WTC11 (cell line): ENCODE measurements at regions not wholly inside any gene's neighbourhood (a gene's known extent, or its start where the extent isn't known, plus 50 kb on each side); places are given as distances from the start of the nearest gene placed in this dataset.

Experiments used
- ATAC-seq: fragments of 200-7000 bp; cut with Tn5 transposase; 2 replicates; pipeline ENCODE4 v1.10.0; 2021; ENCODE audit warnings: mild to moderate bottlenecking, moderate library complexity
- CTCF ChIA-PET: fragments of 300-600 bp; sonication (Branson Sonifier 250); formaldehyde crosslinking; loops from one replicate; lab custom pipeline; 2021; ENCODE audit warnings: antibody characterized with exemption; lab: Charles Lee
- POLR2A ChIA-PET: fragments of 350-600 bp; sonication (Branson Sonifier 250); formaldehyde crosslinking; loops from one replicate; lab custom pipeline; 2021; ENCODE audit warnings: antibody characterized with exemption; lab: Charles Lee
- DNase-seq: peaks from one replicate; pipeline ENCODE4 v3.0.0; 2021; ENCODE audit warnings: low spot score
- H3K27ac Mint-ChIP-seq: 2 replicates; pipeline ENCODE4 v1.8.0; 2021; ENCODE audit warnings: mixed read lengths
- H3K27me3 Mint-ChIP-seq: 2 replicates; pipeline ENCODE4 v1.8.0; 2021; ENCODE audit warnings: low read depth, mild to moderate bottlenecking, moderate library complexity, mixed read lengths
- H3K36me3 Mint-ChIP-seq: 2 replicates; pipeline ENCODE4 v1.8.0; 2021; ENCODE audit warnings: mixed read lengths
- H3K4me1 Mint-ChIP-seq: 2 replicates; pipeline ENCODE4 v1.8.0; 2022; ENCODE audit warnings: mixed read lengths
- H3K4me3 Mint-ChIP-seq: 2 replicates; pipeline ENCODE4 v1.8.0; 2021; ENCODE audit warnings: mild to moderate bottlenecking, moderate library complexity, mixed read lengths
- H3K9me3 Mint-ChIP-seq: 2 replicates; pipeline ENCODE4 v1.8.0; 2021; ENCODE audit warnings: mixed read lengths
- ATF1 ChIP-seq: sonication (generic); formaldehyde crosslinking; IDR thresholded peaks from 2 replicates; pipeline ENCODE4 v1.8.1; 2023; ENCODE audit warnings: mild to moderate bottlenecking, moderate library complexity, missing genetic modification reagents
- CBFB ChIP-seq: sonication (generic); formaldehyde crosslinking; IDR thresholded peaks from 2 replicates; pipeline ENCODE4 v1.8.1; 2022; ENCODE audit warnings: mild to moderate bottlenecking, low read depth, missing genetic modification reagents
- EMX1 ChIP-seq: fragments of 250-450 bp; sonication (Bioruptor Pico); IDR thresholded peaks from 2 replicates; pipeline ENCODE4 v1.8.0; 2021; ENCODE audit warnings: mild to moderate bottlenecking
- ESRRA ChIP-seq: sonication (generic); formaldehyde crosslinking; IDR thresholded peaks from 2 replicates; pipeline ENCODE4 v1.8.1; 2022; ENCODE audit warnings: mild to moderate bottlenecking, missing genetic modification reagents, borderline replicate concordance
- FOXJ3 ChIP-seq: sonication (generic); formaldehyde crosslinking; IDR thresholded peaks from 2 replicates; pipeline ENCODE4 v1.9.0; 2021; ENCODE audit warnings: missing genetic modification reagents, mild to moderate bottlenecking, borderline replicate concordance
- JUN ChIP-seq: sonication (generic); formaldehyde crosslinking; IDR thresholded peaks from 2 replicates; pipeline ENCODE4 v1.8.0; 2023; ENCODE audit warnings: mild to moderate bottlenecking, missing genetic modification reagents
- KAT7 ChIP-seq: sonication (generic); formaldehyde crosslinking; IDR thresholded peaks from 2 replicates; pipeline ENCODE4 v1.8.1; 2023; ENCODE audit warnings: missing genetic modification reagents, mild to moderate bottlenecking, borderline replicate concordance
- MXD4 ChIP-seq: fragments of 250-450 bp; sonication (Bioruptor Pico); IDR thresholded peaks from 2 replicates; pipeline ENCODE4 v1.8.0; 2021; ENCODE audit warnings: mild to moderate bottlenecking, moderate library complexity, borderline replicate concordance
- NFYB ChIP-seq: sonication (generic); formaldehyde crosslinking; conservative IDR thresholded peaks from 2 replicates; pipeline ENCODE4 v1.8.0; 2022; ENCODE audit warnings: low read depth, missing genetic modification reagents
- NR1H2 ChIP-seq: sonication (generic); formaldehyde crosslinking; IDR thresholded peaks from 2 replicates; pipeline ENCODE4 v1.9.0; 2021; ENCODE audit warnings: mild to moderate bottlenecking, moderate library complexity, missing genetic modification reagents
- NR2C2 ChIP-seq: sonication (generic); formaldehyde crosslinking; IDR thresholded peaks from 2 replicates; pipeline ENCODE4 v1.8.0; 2022; ENCODE audit warnings: mild to moderate bottlenecking, missing genetic modification reagents
- PRRX2 ChIP-seq: fragments of 250-450 bp; sonication (Bioruptor Pico); IDR thresholded peaks from 2 replicates; pipeline ENCODE4 v1.8.0; 2021; ENCODE audit warnings: mild to moderate bottlenecking
- TEAD1 ChIP-seq: sonication (generic); formaldehyde crosslinking; IDR thresholded peaks from 2 replicates; pipeline ENCODE4 v1.8.0; 2022; ENCODE audit warnings: mild to moderate bottlenecking, missing genetic modification reagents
- USF2 ChIP-seq: sonication (generic); formaldehyde crosslinking; IDR thresholded peaks from 2 replicates; pipeline ENCODE4 v1.8.1; 2023; ENCODE audit warnings: mild to moderate bottlenecking, missing genetic modification reagents, moderate library complexity
- ZNF232 ChIP-seq: sonication (generic); formaldehyde crosslinking; IDR thresholded peaks from 2 replicates; pipeline ENCODE4 v1.8.0; 2022; ENCODE audit warnings: mild to moderate bottlenecking, missing genetic modification reagents
- ZNF263 ChIP-seq: sonication (generic); formaldehyde crosslinking; IDR thresholded peaks from 2 replicates; pipeline ENCODE4 v1.8.1; 2022; ENCODE audit warnings: low read depth, mild to moderate bottlenecking, moderate library complexity, missing genetic modification reagents
- ZNF317 ChIP-seq: sonication (generic); formaldehyde crosslinking; IDR thresholded peaks from 2 replicates; pipeline ENCODE4 v1.8.1; 2023; ENCODE audit warnings: low read depth, mild to moderate bottlenecking, moderate library complexity, missing genetic modification reagents, borderline replicate concordance
- ZNF416 ChIP-seq: fragments of 250-450 bp; sonication (Bioruptor Pico); IDR thresholded peaks from 2 replicates; pipeline ENCODE4 v1.9.0; 2021; ENCODE audit warnings: mild to moderate bottlenecking, inconsistent platforms
- ZNF423 ChIP-seq: fragments of 250-450 bp; sonication (Bioruptor Pico); IDR thresholded peaks from 2 replicates; pipeline ENCODE4 v2.1.2; 2022; ENCODE audit warnings: mild to moderate bottlenecking, moderate library complexity
- TF ChIP-seq, protein P1 (sequence below): fragments of 250-450 bp; sonication (Bioruptor Pico); IDR thresholded peaks from 2 replicates; pipeline ENCODE4 v1.9.0; 2021; ENCODE audit warnings: mild to moderate bottlenecking
- TF ChIP-seq, protein P2 (sequence below): sonication (generic); formaldehyde crosslinking; IDR thresholded peaks from 2 replicates; pipeline ENCODE4 v1.8.0; 2022; ENCODE audit warnings: mild to moderate bottlenecking, missing genetic modification reagents
- TF ChIP-seq, protein P3 (sequence below): fragments of 250-450 bp; sonication (Bioruptor Pico); IDR thresholded peaks from 2 replicates; pipeline ENCODE4 v1.9.0; 2021; ENCODE audit warnings: mild to moderate bottlenecking
- TF ChIP-seq, protein P4 (sequence below): sonication (generic); formaldehyde crosslinking; IDR thresholded peaks from 2 replicates; pipeline ENCODE4 v1.8.1; 2023; ENCODE audit warnings: mild to moderate bottlenecking, moderate library complexity, missing genetic modification reagents

GRCh38 chr12:88952562-88952942 is 372.3 kb upstream of the KITLG start (continued):
- TF ChIP-seq USF2 (CRISPR knock-in tag) = no peak
- TF ChIP-seq ESRRA (CRISPR knock-in tag) = no peak
- TF ChIP-seq, protein P1, sequence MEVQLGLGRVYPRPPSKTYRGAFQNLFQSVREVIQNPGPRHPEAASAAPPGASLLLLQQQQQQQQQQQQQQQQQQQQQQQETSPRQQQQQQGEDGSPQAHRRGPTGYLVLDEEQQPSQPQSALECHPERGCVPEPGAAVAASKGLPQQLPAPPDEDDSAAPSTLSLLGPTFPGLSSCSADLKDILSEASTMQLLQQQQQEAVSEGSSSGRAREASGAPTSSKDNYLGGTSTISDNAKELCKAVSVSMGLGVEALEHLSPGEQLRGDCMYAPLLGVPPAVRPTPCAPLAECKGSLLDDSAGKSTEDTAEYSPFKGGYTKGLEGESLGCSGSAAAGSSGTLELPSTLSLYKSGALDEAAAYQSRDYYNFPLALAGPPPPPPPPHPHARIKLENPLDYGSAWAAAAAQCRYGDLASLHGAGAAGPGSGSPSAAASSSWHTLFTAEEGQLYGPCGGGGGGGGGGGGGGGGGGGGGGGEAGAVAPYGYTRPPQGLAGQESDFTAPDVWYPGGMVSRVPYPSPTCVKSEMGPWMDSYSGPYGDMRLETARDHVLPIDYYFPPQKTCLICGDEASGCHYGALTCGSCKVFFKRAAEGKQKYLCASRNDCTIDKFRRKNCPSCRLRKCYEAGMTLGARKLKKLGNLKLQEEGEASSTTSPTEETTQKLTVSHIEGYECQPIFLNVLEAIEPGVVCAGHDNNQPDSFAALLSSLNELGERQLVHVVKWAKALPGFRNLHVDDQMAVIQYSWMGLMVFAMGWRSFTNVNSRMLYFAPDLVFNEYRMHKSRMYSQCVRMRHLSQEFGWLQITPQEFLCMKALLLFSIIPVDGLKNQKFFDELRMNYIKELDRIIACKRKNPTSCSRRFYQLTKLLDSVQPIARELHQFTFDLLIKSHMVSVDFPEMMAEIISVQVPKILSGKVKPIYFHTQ (CRISPR knock-in tag) = no peak
- TF ChIP-seq EMX1 = no peak
- no peak for TF ChIP-seq NFYB (CRISPR knock-in tag)
- no peak for TF ChIP-seq KAT7 (CRISPR knock-in tag)

GRCh38 chr12:88951860-88952561 is 371.7 kb upstream of the KITLG start:
- no peak overlapping the region for H3K27ac Mint-ChIP-seq
- peaks cover 8% of the 10 kb centered on the region for H3K36me3 Mint-ChIP-seq
- CTCF ChIA-PET = interaction anchor here (1.0 to 1.1 kb wide), 2 partner anchors 42 to 394 kb away, joined by 3 to 7 read pairs; no protein-coding TSS in a partner anchor
- H3K9me3 Mint-ChIP-seq = peaks cover 9% of the 10 kb centered on the region
- H3K4me1 Mint-ChIP-seq = peaks cover 56% of the 10 kb centered on the region
- TF ChIP-seq CBFB (CRISPR knock-in tag) (no peak), FOXJ3 (no peak), ZNF263 (CRISPR knock-in tag) (no peak), KAT7 (CRISPR knock-in tag) (no peak), ZNF317 (CRISPR knock-in tag) (no peak)
- no peak overlapping the region for H3K4me3 Mint-ChIP-seq
- peaks cover 76% of the 10 kb centered on the region for H3K27me3 Mint-ChIP-seq
- ATAC-seq (peak; percentile 91), DNase-seq (no peak)
- POLR2A ChIA-PET = no interaction called here

GRCh38 chr12:88951177-88951576 is 370.9 kb upstream of the KITLG start:
- ATAC-seq = no peak
- no peak for DNase-seq
- H3K36me3 Mint-ChIP-seq = peaks cover 8% of the 10 kb centered on the region
- ChIA-PET CTCF (interaction anchor here (1.1 kb wide), 1 partner anchor 43 kb away, joined by 7 read pairs; no protein-coding TSS in a partner anchor), POLR2A (interaction anchor here (0.6 kb wide), 1 partner anchor 105 kb away, joined by 5 read pairs; no protein-coding TSS in a partner anchor)
- no peak overlapping the region for H3K27ac Mint-ChIP-seq
- no peak overlapping the region for H3K4me3 Mint-ChIP-seq
- peaks cover 58% of the 10 kb centered on the region for H3K4me1 Mint-ChIP-seq
- H3K9me3 Mint-ChIP-seq = peaks cover 9% of the 10 kb centered on the region
- H3K27me3 Mint-ChIP-seq = peaks cover 68% of the 10 kb centered on the region
- TF ChIP-seq ZNF317 (CRISPR knock-in tag) (no peak), ZNF416 (CRISPR knock-in tag) (no peak), TEAD1 (no peak), JUN (no peak), ZNF232 (CRISPR knock-in tag) (no peak), MXD4 (no peak), NR1H2 (CRISPR knock-in tag) (no peak), ZNF423 (CRISPR knock-in tag) (no peak), ATF1 (CRISPR knock-in tag) (no peak), NR2C2 (CRISPR knock-in tag) (no peak), PRRX2 (CRISPR knock-in tag) (no peak)
- TF ChIP-seq, protein P2, sequence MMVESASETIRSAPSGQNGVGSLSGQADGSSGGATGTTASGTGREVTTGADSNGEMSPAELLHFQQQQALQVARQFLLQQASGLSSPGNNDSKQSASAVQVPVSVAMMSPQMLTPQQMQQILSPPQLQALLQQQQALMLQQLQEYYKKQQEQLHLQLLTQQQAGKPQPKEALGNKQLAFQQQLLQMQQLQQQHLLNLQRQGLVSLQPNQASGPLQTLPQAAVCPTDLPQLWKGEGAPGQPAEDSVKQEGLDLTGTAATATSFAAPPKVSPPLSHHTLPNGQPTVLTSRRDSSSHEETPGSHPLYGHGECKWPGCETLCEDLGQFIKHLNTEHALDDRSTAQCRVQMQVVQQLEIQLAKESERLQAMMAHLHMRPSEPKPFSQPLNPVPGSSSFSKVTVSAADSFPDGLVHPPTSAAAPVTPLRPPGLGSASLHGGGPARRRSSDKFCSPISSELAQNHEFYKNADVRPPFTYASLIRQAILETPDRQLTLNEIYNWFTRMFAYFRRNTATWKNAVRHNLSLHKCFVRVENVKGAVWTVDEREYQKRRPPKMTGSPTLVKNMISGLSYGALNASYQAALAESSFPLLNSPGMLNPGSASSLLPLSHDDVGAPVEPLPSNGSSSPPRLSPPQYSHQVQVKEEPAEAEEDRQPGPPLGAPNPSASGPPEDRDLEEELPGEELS = no peak
- TF ChIP-seq, protein P3, sequence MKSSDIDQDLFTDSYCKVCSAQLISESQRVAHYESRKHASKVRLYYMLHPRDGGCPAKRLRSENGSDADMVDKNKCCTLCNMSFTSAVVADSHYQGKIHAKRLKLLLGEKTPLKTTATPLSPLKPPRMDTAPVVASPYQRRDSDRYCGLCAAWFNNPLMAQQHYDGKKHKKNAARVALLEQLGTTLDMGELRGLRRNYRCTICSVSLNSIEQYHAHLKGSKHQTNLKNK (CRISPR knock-in tag) = no peak
- TF ChIP-seq, protein P4, sequence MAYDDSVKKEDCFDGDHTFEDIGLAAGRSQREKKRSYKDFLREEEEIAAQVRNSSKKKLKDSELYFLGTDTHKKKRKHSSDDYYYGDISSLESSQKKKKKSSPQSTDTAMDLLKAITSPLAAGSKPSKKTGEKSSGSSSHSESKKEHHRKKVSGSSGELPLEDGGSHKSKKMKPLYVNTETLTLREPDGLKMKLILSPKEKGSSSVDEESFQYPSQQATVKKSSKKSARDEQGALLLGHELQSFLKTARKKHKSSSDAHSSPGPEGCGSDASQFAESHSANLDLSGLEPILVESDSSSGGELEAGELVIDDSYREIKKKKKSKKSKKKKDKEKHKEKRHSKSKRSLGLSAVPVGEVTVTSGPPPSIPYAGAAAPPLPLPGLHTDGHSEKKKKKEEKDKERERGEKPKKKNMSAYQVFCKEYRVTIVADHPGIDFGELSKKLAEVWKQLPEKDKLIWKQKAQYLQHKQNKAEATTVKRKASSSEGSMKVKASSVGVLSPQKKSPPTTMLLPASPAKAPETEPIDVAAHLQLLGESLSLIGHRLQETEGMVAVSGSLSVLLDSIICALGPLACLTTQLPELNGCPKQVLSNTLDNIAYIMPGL (CRISPR knock-in tag) = no peak
- TF ChIP-seq, protein P1 (CRISPR knock-in tag) = no peak
